ENCODE measurements at regions not wholly inside any gene's neighbourhood (a gene's known extent, or its start where the extent isn't known, plus 50 kb on each side); places are given as distances from the start of the nearest gene placed in this dataset.
"Not testable (repeated sequence)": the region's sequence is repeated elsewhere in the genome, so short reads cannot be mapped to it uniquely, and the experiment has no call there.

DNA sequence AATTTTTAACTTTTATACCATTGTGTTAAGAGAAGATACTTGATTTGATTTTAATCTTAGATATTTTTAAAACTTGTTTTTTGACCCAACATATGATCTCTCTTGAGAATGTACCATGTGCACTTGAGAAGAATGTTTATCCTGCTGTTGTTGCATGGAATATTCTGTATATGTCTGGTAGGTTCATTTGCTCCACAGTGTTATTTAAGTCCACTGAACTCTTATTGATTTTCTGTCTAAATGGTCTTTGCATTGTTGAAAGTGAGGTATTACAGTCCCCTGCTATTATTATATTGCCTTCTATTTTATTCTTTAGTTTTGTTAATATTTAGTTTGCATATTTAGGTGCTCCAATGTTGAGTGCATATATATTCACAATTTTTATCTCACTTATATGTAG, 397.3 kb upstream of the CCDC179 start:
- DNase-seq = no peak

DNA sequence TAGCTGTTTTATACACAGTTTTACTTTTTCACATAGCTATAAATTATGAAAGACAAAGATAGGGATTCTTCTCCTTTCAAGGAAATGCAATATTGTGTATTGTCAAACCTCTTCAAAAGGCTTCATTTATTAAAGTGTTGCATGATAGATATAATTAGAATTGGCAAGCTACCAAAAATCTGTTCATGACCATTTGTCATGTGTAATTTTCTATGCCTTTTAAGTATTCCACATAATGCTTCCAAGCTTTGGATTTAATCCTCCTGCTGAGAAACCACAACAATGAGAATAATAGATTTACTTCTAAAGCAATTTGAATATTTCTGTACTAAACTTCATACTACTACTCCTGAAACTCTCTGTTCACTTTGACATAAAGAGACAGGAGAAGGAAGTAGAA, 403.2 kb upstream of the CCDC179 start:
- no peak for DNase-seq

DNA sequence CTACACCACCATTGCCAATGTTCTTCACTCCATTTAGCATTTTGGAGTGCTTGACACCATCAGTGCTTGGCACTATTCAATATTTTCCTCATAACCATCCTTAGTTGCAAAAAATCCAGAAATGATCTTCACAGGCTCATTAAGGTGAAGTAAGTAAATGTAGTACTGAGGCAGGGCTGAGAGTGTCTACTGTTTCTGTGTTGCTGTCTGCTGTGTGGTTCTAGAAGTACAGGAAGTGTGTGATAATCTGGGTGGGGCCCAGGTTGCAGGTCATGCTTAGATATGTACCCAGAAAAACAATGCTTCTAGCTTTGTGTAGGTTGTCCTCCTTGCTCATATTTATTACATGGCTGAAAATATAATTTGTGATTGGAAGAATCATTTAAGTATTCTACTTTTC, 411.8 kb upstream of the CCDC179 start:
- DNase-seq = no peak

DNA sequence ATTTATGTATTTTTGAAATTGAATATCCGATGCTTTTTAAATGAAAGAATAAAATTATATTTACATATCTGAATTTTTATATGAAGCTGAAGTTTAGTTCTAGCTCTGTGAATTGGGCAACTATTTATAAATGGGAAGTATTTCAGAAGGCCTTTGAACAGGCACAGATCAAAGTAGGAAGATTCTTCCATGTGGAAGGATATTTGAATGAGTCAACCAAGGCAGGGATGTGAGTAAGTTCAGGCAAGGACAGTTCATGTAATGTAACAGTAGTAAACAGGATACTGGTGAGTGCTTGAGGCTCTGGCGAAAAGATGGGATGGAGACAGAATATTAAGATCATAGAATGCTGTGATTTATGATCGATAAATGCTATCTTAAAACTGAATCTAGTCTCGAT, 417.8 kb upstream of the CCDC179 start:
- DNase-seq = no peak

DNA sequence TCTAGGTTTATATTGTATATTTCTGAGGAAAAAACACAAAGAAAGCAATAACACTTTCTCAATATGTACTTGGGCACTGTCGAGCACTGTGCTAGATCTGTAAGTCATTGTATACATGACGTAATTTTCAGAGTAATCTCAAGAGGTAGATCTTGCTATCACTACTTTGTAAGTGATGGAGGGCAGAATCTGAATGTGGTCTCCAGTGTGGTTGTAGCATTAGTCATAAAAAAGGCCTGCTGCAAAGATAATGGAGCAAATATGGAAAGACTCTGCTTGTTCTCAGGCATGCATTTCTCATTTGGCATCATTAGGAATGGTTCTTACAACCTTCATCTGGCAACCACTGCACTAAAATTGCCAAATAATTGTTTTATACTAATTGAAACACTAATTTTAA, 419.8 kb upstream of the CCDC179 start:
- DNase-seq = no peak

DNA sequence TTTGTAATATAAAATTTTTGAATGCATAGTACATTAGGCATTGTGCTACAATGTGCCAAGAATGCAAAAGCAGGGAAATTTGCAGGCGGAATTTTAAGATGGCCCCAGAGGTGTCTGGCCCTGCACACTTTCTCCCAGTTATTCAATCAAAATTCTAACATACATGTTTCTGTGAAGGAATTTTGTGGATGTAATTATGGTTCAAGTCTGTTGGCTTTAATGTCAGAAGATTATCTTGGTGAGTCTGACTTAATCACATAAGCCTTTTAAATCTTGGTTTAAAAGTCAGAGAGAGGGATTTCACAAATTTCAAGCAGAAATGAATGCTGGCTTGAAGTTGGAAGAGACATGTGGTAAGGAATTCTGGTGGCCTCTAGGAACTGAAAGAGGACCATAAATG, 423.4 kb upstream of the CCDC179 start:
- no peak for DNase-seq

DNA sequence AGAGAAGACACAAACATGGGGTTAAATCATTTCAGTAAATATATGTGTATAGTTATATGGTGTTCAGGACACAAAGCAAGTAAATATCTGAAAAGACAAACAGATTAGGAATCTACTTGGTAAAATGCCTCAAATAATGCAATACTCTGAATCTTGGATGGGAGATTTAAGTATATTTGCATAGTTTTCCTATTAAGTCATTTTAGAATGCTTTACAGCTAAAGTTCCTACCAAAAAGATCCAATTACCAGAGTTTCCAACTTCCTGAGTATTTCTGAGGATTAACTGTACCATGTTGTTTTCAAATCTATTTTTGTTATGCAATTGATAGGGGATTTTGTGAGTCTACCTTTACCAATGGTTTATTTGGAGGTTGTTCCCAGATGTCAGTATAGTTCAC, 424.4 kb upstream of the CCDC179 start:
- DNase-seq = no peak

DNA sequence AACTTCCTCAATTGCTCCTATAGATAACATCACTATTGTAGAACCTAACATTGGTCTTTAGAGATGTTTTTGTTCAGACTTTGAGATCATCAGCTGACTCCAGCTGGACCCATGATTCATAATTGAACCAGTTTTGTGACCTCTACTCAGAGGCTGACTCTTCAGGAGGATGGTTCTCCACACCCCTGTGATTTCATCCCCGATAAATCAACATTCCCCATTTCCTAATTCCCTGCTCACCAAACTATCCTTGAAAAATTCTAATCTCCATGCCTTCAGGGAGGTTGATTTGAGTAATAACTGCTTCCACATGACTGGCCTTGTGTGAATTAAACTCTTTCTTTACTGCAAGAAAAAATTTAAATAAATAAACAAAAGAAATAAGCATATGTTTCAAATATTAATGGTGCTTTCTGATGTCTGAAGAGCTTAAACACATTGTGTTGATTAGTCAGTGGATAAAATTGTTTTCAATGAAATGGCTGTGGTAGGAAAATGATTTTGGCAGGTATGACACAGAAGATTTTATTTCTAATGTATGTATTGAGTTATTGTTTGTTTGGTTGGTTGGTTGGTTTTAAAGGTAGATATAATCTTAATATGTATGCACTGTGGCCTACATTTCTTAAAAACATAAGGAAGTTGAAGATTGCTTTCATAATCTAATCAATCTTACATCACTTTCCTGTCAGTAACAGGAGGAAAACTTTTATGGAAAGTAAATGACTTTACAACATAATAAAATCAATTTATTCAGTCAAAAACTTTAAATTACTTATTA, 427.9 kb upstream of the CCDC179 start:
- no peak for DNase-seq

DNA sequence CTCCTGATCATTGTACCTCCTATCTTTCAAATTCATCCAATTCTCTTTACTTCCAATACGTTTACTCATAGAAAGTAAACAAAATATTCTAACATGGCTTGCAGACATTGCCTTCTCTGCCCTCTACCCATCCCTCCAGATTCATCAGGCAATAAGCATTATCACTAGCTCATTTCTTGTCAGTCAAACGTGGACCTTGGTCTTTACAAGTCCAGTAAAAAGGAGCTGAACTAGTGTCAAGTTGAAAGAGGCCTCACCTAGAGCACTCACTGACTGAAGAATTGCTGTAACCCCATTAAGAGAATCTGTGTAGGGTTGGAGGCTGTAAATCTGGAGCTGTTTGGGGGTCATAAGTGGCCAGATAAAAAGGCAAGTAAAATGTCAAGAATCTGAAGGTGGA, 435.0 kb upstream of the CCDC179 start:
- no peak for DNase-seq

DNA sequence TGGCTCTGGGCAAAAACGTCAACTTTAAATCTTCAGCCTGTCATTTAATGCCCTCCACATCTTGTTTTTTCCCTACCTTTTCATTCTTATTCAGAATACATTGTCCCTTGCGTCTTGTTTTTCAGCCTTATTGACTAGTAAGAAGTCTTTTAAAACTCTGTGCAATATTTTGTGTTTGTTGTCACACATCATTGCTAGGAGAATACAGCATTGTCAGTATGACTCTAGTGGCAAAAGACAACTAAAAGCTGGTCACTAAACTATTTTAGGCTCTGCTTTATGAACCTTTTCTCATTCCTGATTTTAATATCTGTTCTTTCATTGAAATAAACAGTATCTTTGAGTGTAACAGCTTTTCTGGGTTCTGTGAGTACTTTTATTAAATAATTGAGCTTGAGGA, 447.8 kb upstream of the CCDC179 start:
- no peak for DNase-seq

DNA sequence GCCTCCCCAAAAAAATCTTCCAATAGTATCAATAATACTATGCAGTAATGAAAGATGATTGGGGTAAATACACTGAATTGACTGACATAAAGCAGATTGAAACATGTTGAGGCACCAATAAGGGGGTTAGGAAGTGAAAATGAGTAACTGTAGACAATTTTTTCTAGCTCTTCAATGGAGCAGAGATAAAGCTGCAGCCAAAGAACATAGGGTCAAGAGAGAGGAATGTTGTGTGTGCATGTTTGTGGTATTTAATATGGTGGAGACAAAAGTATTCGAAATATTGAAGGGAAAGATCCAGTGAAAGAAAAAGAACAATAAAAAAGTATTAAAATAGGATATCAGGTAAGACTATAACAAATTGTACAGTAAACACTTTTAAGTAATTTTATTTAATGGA, 450.0 kb upstream of the CCDC179 start:
- DNase-seq = no peak

DNA sequence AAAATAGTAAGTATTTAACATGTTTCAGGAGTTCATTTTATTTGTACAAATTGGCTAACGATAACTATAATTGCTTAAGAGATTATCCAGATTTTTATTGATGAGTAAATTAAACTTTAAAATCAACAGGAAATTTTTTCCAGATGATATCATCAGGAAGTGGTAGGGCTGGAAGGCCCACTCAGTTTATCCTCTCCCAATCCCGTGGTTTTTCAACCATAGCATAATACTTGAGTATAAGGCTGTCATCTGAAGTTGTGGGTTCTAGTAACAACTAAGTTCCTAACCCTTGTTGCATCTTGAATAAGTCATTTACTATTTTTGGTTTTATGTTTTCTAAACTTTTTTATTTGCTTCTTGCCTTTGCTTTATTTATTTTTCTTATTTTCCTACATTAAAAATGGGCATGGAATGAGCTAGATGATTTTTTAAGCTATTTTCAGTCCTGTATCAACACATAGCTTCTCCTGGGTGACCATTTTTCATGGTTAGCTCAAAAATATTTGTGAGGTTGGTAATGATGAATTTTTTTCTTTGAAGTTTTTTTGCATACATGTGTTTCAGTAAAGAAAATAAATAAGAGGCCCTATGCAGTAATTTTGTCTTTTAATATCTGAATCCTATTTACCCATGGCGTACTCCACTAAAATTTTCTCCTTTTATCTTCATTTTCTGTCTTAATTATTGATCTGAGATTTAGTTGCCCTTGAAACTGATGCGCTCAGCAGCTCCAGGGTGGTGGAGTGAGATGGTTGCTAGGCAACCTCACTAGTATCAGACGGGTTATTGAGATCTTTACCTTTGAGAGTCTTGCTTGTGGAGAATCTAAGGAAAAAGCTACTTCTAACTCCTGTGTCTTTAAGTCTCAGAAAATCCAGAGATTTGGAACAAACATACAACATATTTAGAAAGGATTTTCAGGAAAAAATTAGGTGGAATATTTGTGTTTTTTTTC, 452.0 kb upstream of the CCDC179 start:
- DNase-seq = no peak

DNA sequence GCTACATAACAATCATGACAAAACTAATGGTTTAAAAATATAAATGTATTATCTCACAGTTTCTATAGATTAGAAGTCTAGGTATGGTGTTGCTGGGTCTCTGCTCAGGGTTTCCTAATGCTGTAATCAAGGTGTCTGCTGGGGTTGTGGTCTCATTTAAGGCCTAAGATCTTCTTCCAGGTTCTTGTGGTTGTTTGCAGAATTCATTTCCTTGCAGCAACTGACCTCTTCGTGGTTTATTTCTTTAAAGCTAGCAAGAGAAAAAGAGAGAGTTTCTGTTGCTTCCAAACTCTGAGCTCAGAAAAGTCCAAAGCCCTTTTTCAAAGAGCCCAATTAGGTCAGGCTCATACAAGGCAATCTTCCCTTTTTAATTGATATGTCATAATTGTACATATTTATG, 452.7 kb upstream of the CCDC179 start:
- no peak for DNase-seq

DNA sequence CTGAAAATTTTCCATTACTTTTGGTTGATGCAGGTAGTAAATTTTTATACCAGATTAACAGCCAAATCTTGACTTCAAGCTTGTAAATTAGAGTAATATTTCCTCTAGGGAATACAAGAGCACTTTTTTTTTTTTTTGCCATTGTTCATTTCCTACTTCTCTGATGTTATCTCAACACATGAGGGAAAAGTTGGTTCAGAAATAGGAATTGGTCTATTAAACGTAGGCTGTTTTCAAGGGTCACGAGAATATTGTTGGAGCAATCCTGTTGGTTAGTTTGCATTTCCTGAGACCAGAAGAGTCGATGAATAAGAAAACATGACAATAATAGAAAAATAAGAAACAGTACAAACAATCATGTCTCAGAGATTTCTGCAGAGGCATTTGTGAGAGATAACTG, 453.9 kb upstream of the CCDC179 start:
- no peak for DNase-seq

DNA sequence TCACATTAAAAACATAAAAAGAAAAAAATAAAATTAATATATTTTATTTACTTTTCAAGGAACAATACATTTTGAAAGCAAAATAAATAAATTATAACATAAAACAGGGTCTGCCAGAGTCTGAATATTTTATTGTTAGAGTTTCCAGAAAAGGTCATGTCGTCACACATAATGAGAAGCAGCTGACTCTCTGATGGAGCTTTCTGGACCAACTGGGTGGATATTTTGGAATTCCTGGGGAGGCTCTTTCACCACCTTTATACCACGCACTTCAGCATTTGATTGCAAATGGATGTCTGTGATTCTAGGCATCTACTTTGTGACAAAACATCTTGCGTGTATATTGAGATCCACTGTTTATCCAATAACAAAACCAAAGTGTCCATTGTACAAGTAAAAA, 455.0 kb upstream of the CCDC179 start:
- no peak for DNase-seq

DNA sequence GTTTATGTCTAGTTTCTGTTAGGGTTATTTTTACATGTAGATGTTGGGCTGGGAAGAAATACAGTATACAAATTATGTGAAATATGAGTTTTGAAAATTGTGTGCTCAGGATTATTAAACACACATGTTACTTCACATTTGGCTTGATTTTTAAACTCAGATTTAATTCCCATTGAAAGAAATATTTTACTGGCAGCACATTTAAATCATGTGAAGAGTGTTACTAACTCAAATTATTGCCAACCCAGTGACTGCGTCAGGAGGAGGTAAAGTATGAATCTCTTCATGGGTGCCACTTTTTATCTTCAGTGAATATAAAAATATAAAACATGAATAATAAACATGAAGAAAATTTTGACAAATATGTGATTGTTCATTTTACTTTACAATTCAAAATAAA, 457.5 kb upstream of the CCDC179 start:
- DNase-seq = no peak

DNA sequence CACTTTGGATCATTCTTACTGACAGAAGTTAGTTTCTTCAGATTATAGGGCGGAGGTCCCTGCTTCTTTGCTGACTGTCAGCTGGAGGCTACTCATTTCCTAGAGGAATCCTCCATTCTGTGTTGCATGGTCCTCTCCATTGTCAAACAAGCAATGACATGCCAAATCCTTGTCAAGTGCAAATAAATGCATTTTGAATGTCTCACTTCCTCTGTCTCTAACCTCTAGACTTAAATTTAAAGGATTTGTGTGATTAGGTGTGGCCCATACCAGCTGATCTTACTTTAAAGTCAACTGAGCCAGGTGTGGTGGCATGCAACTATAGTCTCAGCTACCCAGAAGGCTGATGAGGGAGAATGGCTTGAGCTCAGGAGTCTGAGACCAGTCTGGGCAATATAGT, 458.4 kb upstream of the CCDC179 start:
- DNase-seq = no peak

DNA sequence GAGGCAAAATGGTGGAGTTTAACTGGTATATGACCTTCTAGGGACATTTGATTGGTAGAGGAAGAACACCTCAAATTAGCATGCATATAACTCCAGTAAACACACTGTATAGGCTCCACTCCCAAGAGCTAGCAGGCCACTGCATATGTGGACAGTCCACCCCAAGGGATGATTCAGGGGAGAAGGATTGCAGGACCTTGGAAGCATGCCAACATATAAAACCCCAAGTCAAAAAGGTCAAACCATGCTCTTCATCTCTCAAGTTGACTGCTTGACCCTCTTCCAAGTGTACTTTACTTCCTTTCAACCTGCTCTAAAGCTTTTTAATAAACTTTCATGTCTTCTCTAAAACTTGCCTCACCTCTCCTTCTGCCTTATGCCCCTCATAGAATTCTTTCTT, 459.9 kb upstream of the CCDC179 start:
- no peak for DNase-seq

DNA sequence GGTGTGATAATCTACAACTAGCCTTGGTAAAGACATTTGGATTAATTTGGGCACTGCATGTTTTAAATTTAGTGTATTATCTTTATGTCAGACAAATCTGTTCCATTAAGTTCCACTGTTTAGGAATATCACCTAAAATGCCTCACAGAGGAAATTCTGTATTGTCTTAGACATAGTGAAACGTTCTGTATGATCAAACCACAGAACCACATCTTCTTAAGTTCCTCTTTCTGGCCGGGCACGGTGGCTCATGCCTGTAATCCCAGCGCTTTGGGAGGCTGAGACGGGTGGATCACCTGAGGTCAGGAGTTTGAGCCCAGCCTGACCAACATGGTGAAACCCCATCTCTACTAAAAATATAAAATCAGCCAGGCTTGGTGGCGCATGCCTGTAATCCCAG, 475.3 kb upstream of the CCDC179 start:
- DNase-seq = not testable (repeated sequence)

DNA sequence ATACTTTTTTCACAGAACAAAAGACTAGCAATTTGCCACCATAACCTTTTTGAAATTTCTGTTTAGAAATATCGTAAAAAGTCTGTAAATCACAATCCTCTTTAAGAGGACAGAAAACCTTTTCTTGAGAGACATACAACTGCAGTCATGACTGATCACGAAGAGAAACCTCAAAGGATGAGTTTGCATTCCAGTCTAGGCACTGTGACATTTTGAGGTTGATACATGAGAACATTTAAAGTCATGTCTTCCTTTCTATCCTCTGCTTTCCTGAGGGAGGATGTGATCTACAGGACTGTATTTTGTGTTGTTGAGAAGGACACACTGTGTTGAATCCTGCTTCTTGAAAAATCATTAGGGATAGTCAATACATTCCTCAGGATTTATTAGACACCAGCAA, 476.7 kb upstream of the CCDC179 start:
- DNase-seq = no peak

DNA sequence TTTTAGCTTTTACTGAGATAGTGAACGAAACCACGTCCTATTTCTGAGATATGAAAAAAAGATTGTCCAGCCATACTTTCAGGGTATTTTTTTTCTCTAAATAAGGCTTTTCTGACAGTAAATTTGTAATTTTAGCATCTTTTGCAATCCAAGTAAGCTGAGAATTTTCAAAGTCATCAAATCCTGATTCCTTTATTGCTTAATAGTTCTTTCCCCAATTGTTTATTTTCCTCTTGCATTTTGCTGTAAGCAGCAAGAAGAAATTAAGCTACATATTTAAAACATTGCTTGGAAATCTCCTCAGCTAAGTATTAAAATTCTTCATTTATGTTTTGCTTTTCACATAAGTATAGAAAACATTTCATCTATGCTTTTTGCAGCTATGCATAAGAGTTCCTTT, 493.3 kb upstream of the CCDC179 start:
- no peak for DNase-seq

DNA sequence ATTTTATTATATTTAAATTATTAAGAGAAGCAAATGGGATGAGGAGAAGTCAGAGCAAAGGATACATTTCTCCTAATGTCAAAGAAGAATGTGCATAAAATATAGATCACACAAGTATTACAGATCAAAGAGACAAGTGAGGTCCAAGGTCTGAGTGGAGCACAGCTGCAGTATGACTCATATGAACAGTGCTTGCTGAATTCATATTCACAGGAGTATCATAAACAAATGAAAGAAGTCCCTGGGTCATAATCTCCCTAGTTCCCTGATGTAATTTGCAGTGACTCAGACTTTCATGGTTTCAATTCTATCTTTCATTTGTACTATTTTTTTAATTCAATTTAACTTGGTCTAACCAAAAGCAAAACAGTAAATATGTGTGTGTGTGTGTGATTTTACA, 499.0 kb upstream of the CCDC179 start:
- DNase-seq = no peak

DNA sequence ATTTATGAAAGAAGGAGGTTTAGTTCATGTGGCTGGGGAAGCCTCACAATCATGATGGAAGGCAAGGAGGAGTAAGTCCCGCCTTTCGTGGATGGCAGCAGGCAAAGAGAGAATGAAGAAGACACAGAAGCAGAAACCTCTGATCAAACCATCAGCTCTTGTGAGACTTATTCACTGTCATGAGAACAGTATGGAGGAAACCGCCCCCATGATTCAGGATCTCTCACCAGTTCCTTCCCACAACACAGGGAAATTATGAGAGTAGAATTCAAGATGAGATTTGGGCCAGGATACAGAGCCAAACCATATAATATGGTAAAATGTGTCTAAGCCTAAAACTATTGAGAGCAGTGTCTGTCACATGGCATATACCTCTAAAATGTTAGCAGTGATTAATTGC, 503.8 kb upstream of the CCDC179 start:
- no peak for DNase-seq

Data from suppressor macrophage (primary cell).